ENCODE measurements at regions not wholly inside any gene's neighbourhood (a gene's known extent, or its start where the extent isn't known, plus 50 kb on each side); places are given as distances from the start of the nearest gene placed in this dataset.
A peak's percentile ranks its signal among the peaks of the same experiment; 100 is the strongest.

DNA sequence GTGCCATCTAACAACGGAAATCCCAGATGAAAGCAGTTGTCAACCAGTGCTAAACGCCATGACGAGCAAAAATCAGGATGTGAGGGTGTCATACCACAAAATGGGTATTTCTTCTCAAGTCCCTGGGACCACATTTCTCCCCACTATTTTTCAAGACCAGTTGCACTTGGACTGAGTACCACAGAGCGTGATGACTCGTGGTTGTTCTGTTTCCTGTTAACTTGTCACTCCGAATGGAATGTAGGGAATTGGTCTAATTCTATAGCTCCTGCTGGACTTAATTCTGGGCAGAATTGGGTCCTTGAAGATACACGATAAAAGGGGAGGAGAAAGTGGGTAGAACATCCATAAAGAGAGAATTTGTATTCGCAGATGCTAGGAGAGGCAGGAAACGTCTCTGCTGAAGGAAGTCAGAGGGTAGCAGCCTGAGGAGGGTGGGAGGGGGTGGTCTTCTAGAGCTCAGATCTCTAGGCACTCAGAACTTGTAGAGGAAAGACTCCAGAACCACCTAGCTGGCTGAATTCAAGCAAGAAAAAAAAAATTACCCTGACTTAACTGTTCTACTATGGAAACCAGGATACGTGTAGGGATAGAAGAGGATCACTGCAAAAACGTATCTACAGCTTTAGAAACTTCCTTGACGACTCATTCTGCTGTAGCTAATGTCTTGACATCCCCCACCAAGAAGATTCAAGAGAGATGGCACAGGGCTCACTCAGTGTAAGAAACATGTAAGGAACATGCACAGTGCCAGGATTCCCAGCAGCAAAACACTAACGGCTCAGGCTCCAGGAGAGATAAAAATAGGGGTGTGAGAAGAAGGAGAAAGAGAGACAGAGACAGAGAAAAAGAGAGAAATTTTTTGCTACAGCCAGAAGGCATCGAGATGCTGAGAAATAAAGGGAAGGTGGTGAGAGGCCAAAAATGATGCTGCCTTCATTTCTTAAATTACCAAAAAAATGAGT, 494.7 kb downstream of the CD83 start:
- peak overlapping the region; percentile 29 for H3K4me2 ChIP-seq (ENCODE audit: low read length)
- no peak for TF ChIP-seq YY1 (IDR thresholded peaks at IDR 0.05; ENCODE audit: extremely low read depth, insufficient replicate concordance, low read depth, low read length)
- no peak for TF ChIP-seq POLR2A (IDR thresholded peaks at IDR 0.05; ENCODE audit: borderline replicate concordance, extremely low read depth, insufficient read depth, insufficient read length)
- TF ChIP-seq TCF7L2 (IDR thresholded peaks at IDR 0.05; ENCODE audit: borderline replicate concordance, extremely low read depth, insufficient read depth, insufficient read length): no peak
- TF ChIP-seq, protein P1, sequence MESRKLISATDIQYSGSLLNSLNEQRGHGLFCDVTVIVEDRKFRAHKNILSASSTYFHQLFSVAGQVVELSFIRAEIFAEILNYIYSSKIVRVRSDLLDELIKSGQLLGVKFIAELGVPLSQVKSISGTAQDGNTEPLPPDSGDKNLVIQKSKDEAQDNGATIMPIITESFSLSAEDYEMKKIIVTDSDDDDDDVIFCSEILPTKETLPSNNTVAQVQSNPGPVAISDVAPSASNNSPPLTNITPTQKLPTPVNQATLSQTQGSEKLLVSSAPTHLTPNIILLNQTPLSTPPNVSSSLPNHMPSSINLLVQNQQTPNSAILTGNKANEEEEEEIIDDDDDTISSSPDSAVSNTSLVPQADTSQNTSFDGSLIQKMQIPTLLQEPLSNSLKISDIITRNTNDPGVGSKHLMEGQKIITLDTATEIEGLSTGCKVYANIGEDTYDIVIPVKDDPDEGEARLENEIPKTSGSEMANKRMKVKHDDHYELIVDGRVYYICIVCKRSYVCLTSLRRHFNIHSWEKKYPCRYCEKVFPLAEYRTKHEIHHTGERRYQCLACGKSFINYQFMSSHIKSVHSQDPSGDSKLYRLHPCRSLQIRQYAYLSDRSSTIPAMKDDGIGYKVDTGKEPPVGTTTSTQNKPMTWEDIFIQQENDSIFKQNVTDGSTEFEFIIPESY (IDR thresholded peaks at IDR 0.05; ENCODE audit: extremely low read depth, insufficient replicate concordance, low read length): no peak
- TF ChIP-seq JUND (IDR thresholded peaks at IDR 0.05): 0 out of 2 replicates have a peak, but pooled peaks have one; percentile 17
- TF ChIP-seq, protein P2, sequence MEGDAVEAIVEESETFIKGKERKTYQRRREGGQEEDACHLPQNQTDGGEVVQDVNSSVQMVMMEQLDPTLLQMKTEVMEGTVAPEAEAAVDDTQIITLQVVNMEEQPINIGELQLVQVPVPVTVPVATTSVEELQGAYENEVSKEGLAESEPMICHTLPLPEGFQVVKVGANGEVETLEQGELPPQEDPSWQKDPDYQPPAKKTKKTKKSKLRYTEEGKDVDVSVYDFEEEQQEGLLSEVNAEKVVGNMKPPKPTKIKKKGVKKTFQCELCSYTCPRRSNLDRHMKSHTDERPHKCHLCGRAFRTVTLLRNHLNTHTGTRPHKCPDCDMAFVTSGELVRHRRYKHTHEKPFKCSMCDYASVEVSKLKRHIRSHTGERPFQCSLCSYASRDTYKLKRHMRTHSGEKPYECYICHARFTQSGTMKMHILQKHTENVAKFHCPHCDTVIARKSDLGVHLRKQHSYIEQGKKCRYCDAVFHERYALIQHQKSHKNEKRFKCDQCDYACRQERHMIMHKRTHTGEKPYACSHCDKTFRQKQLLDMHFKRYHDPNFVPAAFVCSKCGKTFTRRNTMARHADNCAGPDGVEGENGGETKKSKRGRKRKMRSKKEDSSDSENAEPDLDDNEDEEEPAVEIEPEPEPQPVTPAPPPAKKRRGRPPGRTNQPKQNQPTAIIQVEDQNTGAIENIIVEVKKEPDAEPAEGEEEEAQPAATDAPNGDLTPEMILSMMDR (IDR thresholded peaks at IDR 0.05 in 2 of 3, conservative IDR thresholded peaks at IDR 0.05 in 1 of 3; ENCODE audit: borderline replicate concordance in 1 of 3, insufficient read depth in 1 of 3, low read depth in 2 of 3, low read length in 2 of 3): no peak
- TF ChIP-seq SP1 (IDR thresholded peaks at IDR 0.05; ENCODE audit: low read depth): no peak
- TF ChIP-seq FOSL1 (IDR thresholded peaks at IDR 0.05; ENCODE audit: low read depth): peak; percentile 14; the same call in 1 of the 2 replicates
- no peaks in the 10 kb centered on the region for H3K79me2 ChIP-seq (ENCODE audit: insufficient read depth, low read length)
- BruUV-seq (replicated peaks): no TSS peak
- ChIA-PET RAD21 (ENCODE audit: low non-redundant PET in 1 of 2, low total read pairs in 2 of 2, uncharacterized antibody in 2 of 2, unreplicated experiment in 2 of 2) (no interaction called here), CTCF (no interaction called here), POLR2A (no interaction called here)
- no peaks in the 10 kb centered on the region for H3K9me2 ChIP-seq (ENCODE audit: insufficient read depth)
- no peaks in the 10 kb centered on the region for H3K36me3 ChIP-seq (ENCODE audit: control insufficient read depth in 1 of 2, insufficient read depth in 2 of 2, low read length in 2 of 2)
- H3K9me3 ChIP-seq (ENCODE audit: control insufficient read depth in 1 of 2, insufficient read depth in 1 of 2, low read depth in 1 of 2, low read length in 2 of 2): no peaks in the 10 kb centered on the region
- DNase-seq (ENCODE audit: low read depth, low spot score): no peak
- no peak overlapping the region for H3K27ac ChIP-seq (ENCODE audit: low read depth, low read length)
- no peaks in the 10 kb centered on the region for H3K27me3 ChIP-seq (ENCODE audit: insufficient read depth, low read length)
- H2AFZ ChIP-seq (ENCODE audit: low read depth, low read length, poor library complexity, severe bottlenecking): peak overlapping the region; percentile 60
- no peaks in the 10 kb centered on the region for H4K20me1 ChIP-seq (ENCODE audit: insufficient read depth)
- no peak overlapping the region for H3K9ac ChIP-seq (ENCODE audit: low read length)
- H3K4me3 ChIP-seq (replicated peaks in 1 of 2; ENCODE audit: low read depth in 1 of 2, low read length in 2 of 2): no peak overlapping the region
- ATAC-seq: peak; percentile 60; the same call in 1 of the 2 replicates
- H3K4me1 ChIP-seq (ENCODE audit: control insufficient read depth in 1 of 2, insufficient read depth in 2 of 2, low read length in 2 of 2): peaks cover 0 to 15% of the 10 kb centered on the region in 2 experiments; a peak in 2 of 4 replicates
- intact Hi-C loops (cut with micrococcal nuclease): no loop called here

All from HCT116 (cell line).